Activated CD4-positive, alpha-beta T cell treated with anti-CD3 and anti-CD28 coated beads, Interleukin-2, amount 50 U/mL, for 48 hours (primary cell): ENCODE measurements at regions not wholly inside any gene's neighbourhood (a gene's known extent, or its start where the extent isn't known, plus 50 kb on each side); places are given as distances from the start of the nearest gene placed in this dataset.
A peak's percentile ranks its signal among the peaks of the same experiment; 100 is the strongest.
"Not testable (repeated sequence)": the region's sequence is repeated elsewhere in the genome, so short reads cannot be mapped to it uniquely, and the experiment has no call there.

ENCODE experiments used
- DNase-seq, 2 experiments: peaks; one replicate each; pipeline ENCODE4 v3.0.0-alpha.2; 2020

DNA sequence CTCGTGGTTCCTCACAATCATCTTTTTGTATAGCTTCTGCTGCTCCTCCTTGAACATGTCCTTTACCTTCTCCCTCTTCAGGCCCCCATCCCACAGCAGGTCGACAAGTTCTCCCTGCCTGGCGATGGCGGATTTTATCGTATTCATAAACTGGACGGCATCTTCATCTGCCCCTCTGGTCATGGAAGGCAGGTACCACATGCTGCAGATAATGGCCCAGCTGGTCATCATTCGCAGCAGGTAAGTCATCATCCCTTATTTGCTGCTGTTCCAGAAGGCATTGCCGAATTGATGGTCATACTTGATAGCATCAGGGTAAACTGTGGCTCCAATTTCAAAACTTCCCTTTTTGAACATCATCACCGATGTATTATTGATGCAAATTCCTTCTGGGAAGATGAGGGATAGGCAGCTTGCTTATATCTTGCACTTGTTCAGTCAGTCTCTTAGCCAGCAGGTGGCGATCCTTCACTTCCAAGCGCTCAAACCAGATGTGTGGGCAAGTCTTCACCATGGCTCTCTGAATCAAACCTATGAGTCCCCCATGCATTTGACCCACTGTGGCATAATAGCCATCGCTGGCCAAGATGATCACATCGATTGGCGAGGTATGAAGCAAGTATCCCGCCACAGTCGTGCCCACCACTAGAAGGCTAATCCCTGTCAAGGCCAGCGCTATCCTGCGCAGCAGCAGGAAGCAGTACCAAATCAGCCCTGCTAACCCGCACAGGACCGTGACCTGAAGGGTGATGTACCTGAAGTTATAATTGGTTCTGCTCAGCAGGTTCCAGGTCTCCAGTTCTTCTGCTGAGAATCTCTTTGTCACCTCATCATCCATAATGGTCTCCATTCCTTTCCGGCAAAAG is 381.5 kb upstream of the STXBP6 start:
- DNase-seq: no peak

DNA sequence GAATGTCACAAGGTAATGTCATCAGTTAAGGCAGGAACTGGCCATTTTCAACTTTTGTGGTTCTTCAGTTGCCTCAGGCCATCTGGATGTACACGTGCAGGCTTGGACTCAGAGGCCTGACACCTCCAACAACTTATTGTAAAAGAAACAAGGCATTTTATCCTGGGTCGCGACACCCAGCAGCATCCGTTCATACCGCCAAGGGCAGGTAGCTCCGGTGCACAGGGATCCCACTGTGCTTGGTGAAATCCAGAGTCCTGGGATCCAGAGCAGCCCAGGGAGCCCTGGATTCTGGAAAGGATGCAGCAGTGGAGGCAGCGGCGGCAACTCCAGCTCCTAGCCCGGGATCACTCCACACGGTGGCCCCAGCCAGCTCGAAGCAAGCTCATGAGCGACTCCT is 380.9 kb upstream of the STXBP6 start:
- no peak for DNase-seq

DNA sequence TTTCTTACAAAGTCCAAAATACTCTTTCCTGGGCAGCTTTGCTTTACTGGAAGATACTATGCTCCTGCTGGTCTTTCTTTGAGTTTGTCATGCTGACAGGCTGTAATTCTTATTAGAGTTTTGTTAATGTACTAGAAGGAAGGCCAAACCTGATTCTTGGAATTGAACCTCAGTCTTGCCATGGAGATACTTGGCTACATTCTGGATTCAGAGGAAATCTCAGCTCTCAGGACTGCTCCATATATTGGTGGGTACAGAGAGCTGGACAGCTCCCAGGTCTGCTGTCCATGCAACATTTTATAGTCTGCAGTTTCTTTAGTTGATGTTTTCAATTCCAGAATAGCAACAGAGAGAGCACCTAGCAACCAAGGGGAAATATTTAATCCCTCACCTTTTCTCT is 363.1 kb upstream of the STXBP6 start:
- no peak for DNase-seq

DNA sequence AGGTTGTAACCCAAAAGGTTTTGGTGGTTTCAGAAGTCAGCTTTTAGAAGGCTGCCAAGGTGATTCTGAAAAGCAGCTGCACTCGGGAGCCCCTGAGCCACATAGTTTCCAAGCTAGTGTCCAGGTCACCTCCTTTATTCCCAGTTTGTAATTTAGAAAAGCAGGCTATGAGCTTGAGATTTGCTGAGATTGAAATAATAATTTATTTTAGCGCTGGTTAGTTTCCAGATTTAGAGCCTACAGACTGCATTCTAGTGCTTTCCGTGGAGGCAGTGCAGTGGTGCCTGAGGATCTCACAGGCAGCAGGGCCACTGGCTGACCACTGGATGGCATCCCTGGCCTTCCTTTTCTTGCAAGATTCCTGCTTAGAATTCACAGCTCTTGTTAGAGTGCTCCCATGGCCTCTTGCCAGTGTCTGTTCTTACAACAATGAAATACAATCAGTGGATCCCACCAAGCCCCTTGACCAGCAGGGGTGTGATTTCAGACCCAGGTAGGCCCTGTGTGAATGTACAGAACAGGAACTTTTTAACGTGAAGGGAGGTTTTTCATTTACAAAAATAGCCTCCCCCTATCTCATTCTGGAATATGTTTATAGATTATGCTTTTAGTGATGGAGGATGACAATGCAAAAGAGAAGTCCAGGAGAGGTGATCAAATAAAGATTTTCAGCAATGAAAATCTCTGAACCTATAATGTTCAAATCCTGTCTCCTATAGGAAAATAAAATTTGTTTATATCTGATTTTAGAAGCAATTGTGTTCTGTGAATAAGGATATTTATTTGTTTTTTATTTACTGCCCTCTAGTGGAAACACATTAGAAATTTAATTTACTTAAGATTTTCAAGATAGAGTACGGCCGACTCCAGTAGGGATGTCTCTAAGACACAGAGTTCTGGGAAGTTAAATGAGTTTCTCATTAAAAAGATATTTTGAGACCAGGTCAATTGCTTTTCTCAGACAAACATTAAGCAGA is 362.1 kb upstream of the STXBP6 start:
- no peak for DNase-seq

DNA sequence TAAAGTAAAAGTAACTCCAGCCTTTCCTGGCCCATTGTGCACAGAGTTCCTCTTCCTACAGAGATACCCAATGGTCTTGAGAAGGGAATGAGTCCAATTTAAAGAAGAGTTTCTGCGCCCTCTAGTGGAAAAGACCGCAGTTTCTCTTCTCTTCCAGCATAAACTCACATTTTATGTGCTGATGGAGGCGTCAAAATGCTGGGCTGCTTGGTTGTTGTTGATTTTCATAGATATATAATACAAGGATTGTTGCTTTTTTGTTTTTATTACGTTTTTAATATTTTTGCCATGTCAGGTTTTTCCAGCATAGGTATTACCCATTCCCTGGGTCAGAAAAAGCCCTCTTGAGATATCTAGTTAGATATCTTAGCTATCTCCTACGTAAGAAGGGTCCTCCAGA is 356.9 kb upstream of the STXBP6 start:
- DNase-seq: peak; percentile 5 to 6

DNA sequence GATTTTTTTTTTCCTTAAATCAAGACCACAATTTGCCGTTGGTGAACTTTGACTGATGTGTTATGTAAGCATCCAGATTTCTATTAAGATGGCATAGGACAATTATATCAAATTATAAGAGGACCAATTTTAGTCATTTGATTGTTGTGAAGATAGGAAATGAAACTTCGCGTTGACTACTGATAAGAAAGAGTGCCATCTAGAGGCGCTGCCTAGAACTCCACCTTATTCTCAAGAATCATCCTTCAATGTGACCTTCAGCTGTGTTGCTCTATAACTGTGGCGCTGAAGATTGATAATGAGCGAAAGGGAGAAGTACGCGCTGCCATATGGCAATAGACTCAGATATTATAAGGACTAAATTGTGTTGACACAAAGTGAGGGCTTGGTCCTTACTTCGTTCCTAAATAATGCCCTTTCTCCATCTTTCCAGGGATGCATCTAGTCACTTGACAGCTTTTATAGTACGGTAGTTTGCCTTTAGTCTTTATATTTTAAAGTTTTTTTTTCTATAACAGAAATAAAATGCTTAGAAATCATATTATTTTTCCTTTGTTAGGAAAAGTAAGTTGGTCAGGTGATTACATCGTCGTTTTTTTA is 350.8 kb upstream of the STXBP6 start:
- DNase-seq: peak; percentile 31 to 56

DNA sequence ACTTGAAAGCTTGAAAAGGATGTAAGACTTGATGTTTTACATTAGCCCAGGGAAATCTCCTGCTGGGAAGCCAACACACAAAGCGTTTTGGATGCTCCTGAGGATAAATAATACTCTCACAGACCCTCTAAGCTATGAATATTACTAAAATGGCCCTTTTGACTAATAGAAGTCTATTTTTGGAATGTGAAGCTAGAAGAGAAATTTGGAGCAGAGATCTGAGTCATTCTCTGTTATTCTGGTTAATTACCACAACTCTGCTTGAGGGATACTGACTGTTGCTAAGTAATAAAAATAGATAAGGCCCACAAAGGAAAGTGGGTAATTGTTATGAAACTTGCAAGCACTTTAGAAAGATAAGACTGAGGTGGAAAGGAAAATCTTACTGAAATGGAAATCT is 346.2 kb upstream of the STXBP6 start:
- no peak for DNase-seq

DNA sequence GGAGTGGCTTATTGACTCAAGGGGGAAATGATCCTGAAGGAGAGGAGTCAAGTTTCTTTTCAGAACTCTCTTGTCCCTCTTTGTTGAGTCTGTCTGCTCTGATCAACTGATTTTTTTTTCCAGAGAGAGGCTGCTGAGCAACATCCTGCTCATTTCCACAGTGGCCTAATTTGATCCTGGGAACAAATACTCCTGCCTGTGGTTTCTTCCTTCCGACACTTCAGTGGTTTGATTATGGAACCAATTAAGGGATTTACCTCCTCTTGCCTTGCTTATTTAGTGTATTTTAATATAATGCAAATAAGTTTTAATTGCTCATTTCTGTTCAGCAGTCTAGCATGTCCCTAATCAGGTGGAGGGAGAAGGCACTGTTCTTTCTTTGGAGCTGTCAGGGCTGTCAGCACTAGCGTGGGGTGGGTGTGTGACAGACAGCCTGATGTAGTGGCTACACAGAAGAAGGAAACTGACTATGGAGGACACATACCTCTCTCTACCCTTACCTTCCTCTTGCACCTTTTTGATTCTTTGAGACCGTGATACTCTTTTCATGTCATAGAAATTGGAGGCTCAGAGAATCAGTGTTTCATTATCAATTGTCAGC is 344.9 kb upstream of the STXBP6 start:
- DNase-seq: no peak

DNA sequence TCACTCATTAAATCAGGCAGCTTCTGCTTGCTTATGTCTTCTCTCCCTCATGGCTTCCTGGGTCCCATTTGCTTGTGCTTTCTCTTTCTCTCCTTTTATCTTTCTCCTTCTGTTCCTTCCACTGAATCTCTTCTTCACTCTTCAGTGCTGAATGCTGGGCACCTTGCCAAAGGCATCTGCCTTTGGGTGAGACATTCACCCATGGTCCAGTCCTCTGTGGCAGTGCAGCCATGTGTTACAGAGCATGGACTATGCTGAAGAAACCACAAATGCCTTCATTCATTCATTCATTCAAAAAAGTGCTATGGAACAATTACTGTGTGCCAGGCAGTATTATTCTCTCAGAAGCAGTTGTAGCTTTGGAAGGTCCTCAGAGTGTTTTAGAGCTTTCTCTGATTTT is 344.4 kb upstream of the STXBP6 start:
- DNase-seq: no peak

DNA sequence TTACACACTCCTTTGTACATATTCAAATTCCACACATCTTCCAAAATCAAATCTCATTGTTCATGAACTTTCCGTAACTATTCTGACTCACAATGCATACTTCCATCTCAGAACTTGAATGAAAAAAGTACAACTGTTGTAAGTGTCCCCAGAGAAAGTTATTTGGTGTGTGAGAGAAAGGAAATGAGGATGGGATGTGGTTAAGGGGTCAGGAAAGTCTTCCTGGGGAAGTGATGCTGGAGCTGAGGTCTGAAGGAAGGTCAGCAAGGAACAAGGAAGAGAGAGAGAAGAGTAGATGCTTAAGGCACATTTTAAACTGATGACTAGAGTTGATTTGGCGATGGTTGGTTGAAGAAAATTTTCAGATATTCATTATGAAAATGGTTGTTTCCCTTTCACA is 340.0 kb upstream of the STXBP6 start:
- DNase-seq: no peak

DNA sequence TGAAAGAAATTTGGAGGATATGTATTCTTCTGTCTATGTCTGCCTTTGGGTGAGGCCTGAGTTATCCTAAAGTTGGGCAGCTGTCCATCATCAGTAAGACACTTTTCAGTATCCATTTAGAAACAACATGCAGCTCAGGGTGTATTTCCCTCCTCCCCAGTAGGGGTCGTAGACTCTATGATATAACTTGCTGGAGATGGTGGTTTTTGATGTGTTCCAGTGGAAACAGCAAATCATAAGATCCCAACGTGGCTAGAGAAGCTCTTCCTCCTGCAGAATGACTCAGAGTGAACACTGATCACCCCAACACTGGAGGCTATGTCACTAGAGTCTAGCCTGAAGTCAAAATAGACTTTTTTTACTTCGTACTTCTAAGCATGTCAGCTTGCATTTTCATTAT is 331.6 kb upstream of the STXBP6 start:
- DNase-seq: no peak

DNA sequence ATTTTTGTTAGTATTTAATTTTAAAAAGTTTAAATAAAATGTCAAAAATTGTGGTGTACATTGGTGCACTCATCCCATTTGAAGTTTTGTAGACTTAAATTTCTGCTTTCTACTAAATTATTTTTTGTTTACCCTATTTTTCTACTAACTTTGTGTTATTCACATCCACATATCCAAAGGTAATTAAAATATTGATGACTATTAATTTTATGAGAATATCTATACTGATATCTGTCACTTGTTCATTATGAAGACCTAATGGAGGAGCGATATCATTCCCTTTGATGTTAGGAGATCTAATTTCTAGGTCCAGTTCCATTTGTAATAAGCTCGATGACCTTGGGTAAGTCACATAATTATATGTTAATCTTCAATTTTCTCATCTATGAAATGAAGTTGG is 325.7 kb upstream of the STXBP6 start:
- DNase-seq: no peak

DNA sequence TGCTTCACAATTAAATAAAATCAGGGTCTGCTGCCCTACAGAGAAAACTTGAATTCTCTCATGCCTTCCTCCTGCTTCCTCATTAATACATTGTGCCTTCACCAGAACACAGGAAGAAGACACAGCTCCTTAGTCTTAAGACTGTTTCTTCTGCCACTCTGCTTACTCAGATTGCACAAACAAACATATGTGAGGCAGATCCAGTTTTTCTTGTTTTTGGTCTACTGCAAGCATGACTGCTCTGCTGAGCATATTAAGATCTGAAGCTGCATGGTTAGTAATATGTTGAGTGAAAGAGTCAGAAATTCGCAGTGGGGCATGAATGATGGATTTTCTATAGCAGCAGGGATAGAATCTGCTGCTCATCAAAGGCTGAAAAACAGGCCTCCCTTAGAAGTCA is 321.1 kb upstream of the STXBP6 start:
- no peak for DNase-seq

DNA sequence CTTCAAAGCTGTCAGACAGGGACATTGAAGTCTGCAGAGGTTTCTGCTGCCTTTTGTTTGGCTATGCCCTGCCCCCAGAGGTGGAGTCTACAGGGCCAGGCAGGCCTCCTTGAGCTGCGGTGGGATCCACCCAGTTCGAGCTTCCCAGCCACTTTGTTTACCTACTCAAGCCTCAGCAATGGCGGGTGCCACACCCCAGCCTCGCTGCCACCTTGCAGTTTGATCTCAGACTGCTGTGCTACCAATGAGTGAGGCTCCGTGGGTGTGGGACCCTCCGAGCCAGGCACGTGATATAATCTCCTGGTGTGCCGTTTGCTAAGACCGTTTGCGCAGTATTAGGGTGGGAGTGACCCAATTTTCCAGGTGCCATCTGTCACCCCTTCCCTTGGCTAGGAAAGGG is 320.1 kb upstream of the STXBP6 start:
- not testable (repeated sequence) for DNase-seq

DNA sequence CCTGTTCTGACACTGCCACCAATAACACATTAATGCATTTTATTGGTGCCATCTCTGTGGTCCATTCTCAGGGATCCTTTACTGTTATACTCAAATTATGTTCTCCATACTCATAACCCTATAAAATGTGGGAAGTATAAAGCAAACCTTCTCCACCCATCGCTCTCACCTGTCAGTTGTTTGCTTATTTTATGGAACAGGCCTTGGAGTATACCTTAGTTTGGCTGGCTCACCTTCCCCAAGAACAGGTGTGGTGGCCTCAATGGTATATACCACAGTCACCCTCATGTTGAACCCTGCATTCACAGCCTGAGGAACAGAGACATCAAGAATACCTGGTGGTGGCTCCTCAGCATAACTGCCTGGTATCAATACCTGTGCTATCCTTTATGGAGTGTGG is 308.4 kb upstream of the STXBP6 start:
- no peak for DNase-seq

DNA sequence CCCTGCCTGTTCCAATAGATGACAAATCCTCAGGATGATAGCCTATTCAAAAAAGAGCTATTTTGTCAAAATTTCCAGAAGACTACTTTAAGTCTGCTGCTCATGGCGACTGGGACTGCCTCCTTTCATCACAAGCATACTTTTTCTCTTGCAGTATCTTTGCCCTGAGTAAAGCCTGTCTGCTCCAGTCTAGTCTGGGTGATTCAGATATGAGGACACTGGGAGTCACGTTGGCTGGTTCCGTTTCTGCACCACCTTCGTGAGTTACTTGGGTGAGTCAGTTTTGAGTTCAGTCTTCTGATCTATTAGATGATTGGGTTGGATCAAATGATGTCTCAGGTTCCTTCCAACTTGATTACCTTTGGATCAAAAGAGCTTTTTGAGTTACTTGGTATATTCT is 301.3 kb upstream of the STXBP6 start:
- DNase-seq: no peak

DNA sequence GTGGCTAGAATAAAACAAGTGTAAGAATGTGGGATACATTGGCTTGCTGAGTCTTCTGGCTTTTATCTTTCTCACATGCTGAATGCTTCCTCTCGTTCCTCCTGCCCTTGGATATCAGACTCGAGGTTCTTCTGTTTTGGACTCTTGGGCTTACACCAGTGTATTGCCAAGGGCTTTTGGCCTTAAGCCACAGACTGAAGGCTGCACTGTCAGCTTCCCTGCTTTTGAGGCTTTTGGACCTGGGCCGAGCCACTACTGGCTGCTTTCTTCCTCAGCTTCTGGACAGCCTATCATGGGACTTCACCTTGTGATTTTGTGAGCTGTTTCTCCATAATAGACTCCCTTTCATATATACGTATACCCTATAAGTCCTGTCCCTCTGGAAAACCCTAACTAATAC is 300.9 kb upstream of the STXBP6 start:
- DNase-seq: no peak

DNA sequence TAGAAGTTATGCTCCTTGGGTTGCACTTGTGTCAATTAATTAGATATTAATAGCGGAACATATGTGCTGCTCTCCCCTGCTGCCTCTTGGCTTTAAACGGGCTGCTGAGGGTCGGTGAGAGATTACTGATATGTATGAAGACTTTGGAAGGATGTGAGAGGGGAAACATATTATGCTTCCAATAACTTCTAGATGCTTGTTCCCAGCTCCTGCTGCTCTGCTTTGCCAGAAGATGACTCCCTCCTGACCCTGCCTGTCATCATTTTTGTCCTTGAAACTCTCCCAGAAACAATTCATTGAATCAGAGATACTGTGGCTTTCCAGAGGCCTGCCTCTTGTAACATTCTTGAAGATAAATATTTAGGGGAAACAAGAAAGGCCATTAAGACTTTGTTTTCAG is 300.1 kb upstream of the STXBP6 start:
- no peak for DNase-seq

DNA sequence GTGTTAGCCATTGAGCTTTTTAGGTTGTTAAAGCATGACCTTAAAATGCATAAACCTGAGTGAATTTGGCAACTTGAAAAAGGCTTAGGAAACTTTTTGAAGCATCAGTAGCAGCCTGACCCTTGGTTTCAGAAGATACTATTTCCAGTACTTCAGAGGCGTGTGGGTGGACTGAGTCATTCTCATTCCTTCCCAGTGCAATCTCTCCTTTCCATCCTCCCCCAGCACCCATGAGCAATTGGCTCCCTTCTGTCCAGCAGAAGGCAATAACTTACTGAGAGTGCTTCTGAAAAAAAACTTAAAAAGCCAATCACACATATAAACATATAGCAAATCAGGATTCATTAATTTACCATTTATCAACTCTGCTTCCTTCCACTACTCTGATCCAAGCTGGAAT is 299.3 kb upstream of the STXBP6 start:
- DNase-seq: no peak

DNA sequence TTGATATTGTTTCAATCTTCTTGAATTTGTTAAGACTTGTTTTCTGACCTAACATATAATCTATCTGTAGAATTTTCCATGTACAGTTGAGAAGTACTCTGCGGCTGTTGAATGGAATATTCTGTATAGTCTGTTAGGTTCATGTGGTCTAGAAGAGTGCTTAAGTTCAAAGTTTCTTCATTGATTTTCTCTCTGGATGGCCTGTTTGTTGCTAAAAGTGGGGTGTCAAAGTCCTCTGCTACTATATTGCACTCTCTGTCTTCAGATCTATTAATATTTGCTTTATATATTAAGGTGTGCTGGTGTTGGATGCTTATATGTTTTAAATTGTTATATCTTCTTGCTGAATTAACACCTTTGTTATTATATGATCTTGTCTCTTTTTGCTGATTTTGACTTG is 290.9 kb upstream of the STXBP6 start:
- DNase-seq: no peak

DNA sequence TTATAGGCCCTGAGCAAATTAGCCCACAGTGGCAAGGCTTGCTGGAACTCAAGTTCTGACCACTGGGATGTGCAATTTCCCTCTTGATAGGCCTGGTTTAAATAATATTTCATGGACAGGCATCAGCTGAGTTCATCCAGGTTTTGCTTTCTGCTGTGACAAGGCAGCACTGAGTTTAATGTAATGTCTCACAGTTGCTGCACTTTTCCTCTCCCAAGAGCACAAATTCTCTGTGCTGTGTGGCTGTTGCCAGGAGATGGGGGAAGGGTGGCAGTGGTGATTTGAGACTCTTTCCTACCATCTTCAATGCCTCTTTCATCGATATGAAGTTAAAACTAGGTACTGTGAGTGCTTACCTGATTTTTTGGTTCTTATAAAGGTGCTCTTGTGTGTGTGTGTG is 272.8 kb upstream of the STXBP6 start:
- no peak for DNase-seq

DNA sequence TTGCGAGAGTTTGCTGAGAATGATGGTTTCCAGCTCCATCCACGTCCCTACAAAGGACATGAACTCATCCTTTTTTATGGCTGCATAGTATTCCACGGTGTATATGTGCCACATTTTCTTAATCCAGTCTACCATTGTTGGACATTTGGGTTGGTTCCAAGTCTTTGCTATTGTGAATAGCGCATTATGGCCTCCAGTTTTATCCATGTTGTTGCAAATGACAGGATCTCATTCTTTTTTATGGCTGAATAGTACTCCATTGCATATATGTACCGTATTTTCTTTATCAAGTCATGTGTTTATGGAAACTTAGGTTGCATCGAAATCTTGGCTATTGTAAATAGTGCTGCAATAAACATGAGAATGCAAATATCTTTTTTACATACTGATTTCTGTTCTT is 266.1 kb upstream of the STXBP6 start:
- not testable (repeated sequence) for DNase-seq

DNA sequence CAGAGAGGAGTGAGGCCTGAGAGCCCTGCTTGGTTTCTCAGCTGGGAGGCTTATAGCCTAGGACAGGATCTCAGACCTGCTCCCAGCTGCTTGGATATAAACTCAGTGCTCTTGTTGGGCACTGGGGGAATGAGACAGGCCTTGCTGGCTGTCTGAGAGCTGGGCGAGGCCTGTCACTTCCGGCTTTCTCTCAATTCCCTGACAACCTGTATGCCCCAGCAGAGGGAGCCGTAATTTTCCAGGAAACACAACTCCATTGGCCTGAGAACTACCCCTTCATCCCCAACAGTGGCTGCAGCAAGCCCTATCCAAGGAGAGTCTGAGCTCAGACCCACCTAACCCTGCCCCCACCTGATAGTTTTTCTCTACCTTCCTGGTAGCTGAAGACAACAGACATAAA is 258.3 kb upstream of the STXBP6 start:
- DNase-seq: no peak
